GM12892 (cell line): ENCODE measurements at regions not wholly inside any gene's neighbourhood (a gene's known extent, or its start where the extent isn't known, plus 50 kb on each side); places are given as distances from the start of the nearest gene placed in this dataset.

Experiments used
- POLR2A ChIP-seq: IDR thresholded peaks from 2 replicates; pipeline ENCODE4 v1.6.1; 2011; ENCODE audit warnings: low read depth, low read length, control low read depth
- POLR2AphosphoS5 ChIP-seq: IDR thresholded peaks from 2 replicates; pipeline ENCODE4 v1.6.1; 2011; ENCODE audit warnings: low read depth, low read length, control low read depth
- TAF1 ChIP-seq: IDR thresholded peaks from 2 replicates; pipeline ENCODE4 v1.6.1; 2011; ENCODE audit warnings: low read depth, mild to moderate bottlenecking, control low read depth, low read length, borderline replicate concordance

DNA sequence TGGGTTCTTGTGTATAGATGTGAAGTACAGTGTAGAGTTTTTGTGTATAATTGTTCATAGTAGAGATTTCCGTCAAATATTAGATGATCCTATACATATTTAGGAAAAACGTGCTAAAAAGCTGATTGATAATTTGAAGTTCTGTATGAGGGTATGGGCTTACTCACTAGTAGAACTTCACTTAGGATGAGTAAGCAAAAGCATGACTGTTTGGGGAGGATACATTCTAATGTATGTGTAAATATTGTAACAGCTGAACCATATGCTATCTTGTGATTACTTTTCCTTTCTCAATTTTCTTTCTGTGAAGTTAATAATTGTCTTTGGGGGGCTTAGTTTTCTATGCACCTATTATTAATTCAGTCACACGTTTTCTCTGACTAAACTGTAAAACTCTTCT lies 53.2 kb upstream of the PDK4 start:
- TF ChIP-seq POLR2A (no peak), POLR2AphosphoS5 (no peak), TAF1 (no peak)
